K562 (cell line): ENCODE measurements at regions not wholly inside any gene's neighbourhood (a gene's known extent, or its start where the extent isn't known, plus 50 kb on each side); places are given as distances from the start of the nearest gene placed in this dataset.

Experiments used
- ATAC-seq: fragments of 200-7000 bp; cut with Tn5 transposase; 3 replicates; pipeline ENCODE4 v1.9.1; 2020; ENCODE audit warnings: moderate library complexity
- BruUV-seq: library from RNA; stranded (reverse); fragments of 400-500 nt; replicated peaks from 2 replicates; lab custom pipeline; 2021; lab: Mats Ljungman, UMichigan
- CTCF ChIA-PET: fragments of 300-600 bp; formaldehyde crosslinking; extraction: SDS; loops from one replicate; lab custom pipeline; 2021; ENCODE audit warnings: low intra/inter-chr PET ratio; lab: Yijun Ruan, JAX
- POLR2A ChIA-PET: fragments of 300-600, 350-650 bp; sonication (Branson Sonifier 250); formaldehyde crosslinking; extraction: SDS; loops from one replicate; lab custom pipeline; 2021; ENCODE audit warnings: antibody characterized with exemption, inconsistent platforms; lab: Yijun Ruan, JAX
- DNase-seq, 4 experiments: peaks; one replicate each; pipeline versions ENCODE4 v3.0.0 to v3.0.0-alpha.2; 2011 to 2018; ENCODE audit warnings: low spot score in 3 of 4, mixed read lengths in 3 of 4; ENCODE audit errors: extremely low read depth in 1 of 4
- FAIRE-seq: peaks from 2 replicates; lab custom pipeline; 2011; peaks lifted over from hg19 to GRCh38; lab: Jason Lieb, UNC
- H2AFZ ChIP-seq: 2 replicates; pipeline ENCODE4 v1.6.0; 2011; ENCODE audit warnings: low read depth, low read length, control low read depth, inconsistent platforms
- H3K27ac ChIP-seq: fragments of 200-600 bp; 3 replicates; pipeline ENCODE4 v1.8.0; 2011; ENCODE audit warnings: low read depth, mild to moderate bottlenecking, control low read depth, inconsistent platforms, low read length, moderate library complexity, mixed read lengths; ENCODE audit errors: extremely low read depth
- H3K27me3 ChIP-seq, 2 experiments: fragments of 300-600 bp in 1 of 2; 2 replicates in 1 of 2; 3 replicates in 1 of 2; pipeline versions ENCODE4 v1.6.0 to v1.8.0; 2011; ENCODE audit warnings: inconsistent platforms in 2 of 2, low read length in 2 of 2, mild to moderate bottlenecking in 1 of 2, mixed read lengths in 1 of 2, moderate library complexity in 1 of 2; ENCODE audit not compliant: control insufficient read depth in 2 of 2, insufficient read depth in 2 of 2
- H3K36me3 ChIP-seq: fragments of 300-600 bp; 3 replicates; pipeline ENCODE4 v1.8.0; 2011; ENCODE audit warnings: mild to moderate bottlenecking, low read length, inconsistent platforms; ENCODE audit not compliant: control insufficient read depth, insufficient read depth
- H3K4me1 ChIP-seq, 2 experiments: fragments of 200-600 bp in 1 of 2; replicated peaks in 1 of 2; 2 replicates in 1 of 2; 3 replicates in 1 of 2; pipeline versions ENCODE4 v1.5.1 to v1.8.0; 2011; ENCODE audit warnings: inconsistent platforms in 2 of 2, low read length in 2 of 2, mild to moderate bottlenecking in 1 of 2, mixed read lengths in 1 of 2, moderate library complexity in 1 of 2; ENCODE audit not compliant: control insufficient read depth in 2 of 2, insufficient read depth in 2 of 2
- H3K4me2 ChIP-seq: 2 replicates; pipeline ENCODE4 v1.6.1; 2011; ENCODE audit warnings: low read length, control low read depth, inconsistent platforms, mixed read lengths; ENCODE audit not compliant: insufficient read depth
- H3K4me3 ChIP-seq: fragments of 200-600 bp; sonication (generic), shearing (Covaris generic); 2 replicates; pipeline ENCODE4 v1.5.1; 2016; ENCODE audit warnings: control low read depth, inconsistent platforms
- H3K79me2 ChIP-seq: fragments of 200-600 bp; 3 replicates; pipeline ENCODE4 v1.8.0; 2011; ENCODE audit warnings: low read length, inconsistent platforms; ENCODE audit not compliant: control insufficient read depth, insufficient read depth
- H3K9ac ChIP-seq, 2 experiments: 2 replicates each; pipeline versions ENCODE4 v1.6.0 to v1.6.1; 2011; ENCODE audit warnings: low read depth in 2 of 2, low read length in 2 of 2, control low read depth in 1 of 2, inconsistent platforms in 1 of 2, mild to moderate bottlenecking in 1 of 2, mixed read lengths in 1 of 2; ENCODE audit not compliant: insufficient read depth in 1 of 2
- H3K9me1 ChIP-seq: one replicate; pipeline ENCODE4 v1.6.0; 2011; ENCODE audit warnings: inconsistent platforms, mild to moderate bottlenecking, low read length, moderate library complexity; ENCODE audit not compliant: control insufficient read depth, insufficient read depth
- H3K9me3 ChIP-seq: replicated peaks from 2 replicates; pipeline ENCODE4 v1.5.1; 2011; ENCODE audit warnings: low read depth, low read length, inconsistent platforms; ENCODE audit not compliant: control insufficient read depth, insufficient read depth
- H4K20me1 ChIP-seq: replicated peaks from 2 replicates; pipeline ENCODE4 v1.6.1; 2011; ENCODE audit warnings: low read length, inconsistent platforms, mixed read lengths; ENCODE audit not compliant: control insufficient read depth, insufficient read depth
- CUX1 ChIP-seq: fragments of 200-800 bp; sonication (Bioruptor generic); IDR thresholded peaks from 2 replicates; pipeline ENCODE4 v1.6.1; 2016; ENCODE audit warnings: missing genetic modification characterization, missing compliant biosample characterization
- WGBS: fragments of 100-300 bp; shearing (Covaris generic); methylation state at CpG from one replicate; pipeline ENCODE4 v1.1.6; 2016; ENCODE audit warnings: low coverage, mixed read lengths; ENCODE audit not compliant: insufficient coverage; ENCODE audit errors: missing lambda C conversion rate; 5-methylcytosine and 5-hydroxymethylcytosine counted together
- in situ Hi-C: fragments of 300-500 bp; cut with MboI; formaldehyde crosslinking; loops from 4 replicates; pipeline ENCODE4 v1.15.0; 2018; ENCODE audit warnings: inconsistent platforms, mixed read lengths
- intact Hi-C: fragments of 100-400 bp; cut with micrococcal nuclease; formaldehyde crosslinking; loops from 2 replicates; pipeline ENCODE4 v1.14.2; 2022

DNA sequence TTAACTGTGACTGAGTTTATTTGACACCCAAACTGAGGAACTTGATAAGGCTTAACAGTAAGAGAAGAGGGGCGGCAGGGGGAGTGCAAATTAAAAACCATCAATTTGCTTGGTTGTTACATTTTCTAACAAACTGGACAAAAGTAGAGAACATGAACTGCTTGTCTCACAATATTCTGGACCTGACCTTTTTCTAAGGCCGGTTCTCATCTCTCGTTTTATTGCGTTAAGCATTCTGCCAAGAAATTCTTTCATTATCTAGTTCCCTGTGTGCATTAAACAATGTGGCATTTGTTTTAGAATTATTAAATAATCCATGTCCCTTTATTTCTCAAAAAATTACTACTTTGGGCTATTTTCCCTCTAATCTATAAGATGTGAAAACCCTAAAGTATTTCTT is 565.2 kb upstream of the PKDCC start:
- Histone ChIP-seq H3K36me3 (no peaks in the 10 kb centered on the region), H2AFZ (no peak overlapping the region), H4K20me1 (no peaks in the 10 kb centered on the region), H3K9me3 (no peaks in the 10 kb centered on the region), H3K9me1 (no peaks in the 10 kb centered on the region), H3K79me2 (no peaks in the 10 kb centered on the region), H3K9ac (no peak overlapping the region), H3K27me3 (no peaks in the 10 kb centered on the region), H3K4me2 (no peak overlapping the region), H3K4me3 (no peak overlapping the region), H3K27ac (no peak overlapping the region), H3K4me1 (no peaks in the 10 kb centered on the region)
- ATAC-seq, result no peak
- no peak for FAIRE-seq
- no TSS peak for BruUV-seq
- 2% methylated on average over 4 of the region's 4 CpGs for WGBS
- DNase-seq, result no peak
- intact Hi-C loops, result no loop called here
- CTCF ChIA-PET, result no interaction called here
- TF ChIP-seq CUX1, result no peak
- POLR2A ChIA-PET, result no interaction called here
- in situ Hi-C loops, result no loop called here
